ENCODE measurements at regions not wholly inside any gene's neighbourhood (a gene's known extent, or its start where the extent isn't known, plus 50 kb on each side); places are given as distances from the start of the nearest gene placed in this dataset.

- TF ChIP-seq REST (IDR thresholded peaks at IDR 0.05; ENCODE audit: low read depth) (no peak), TAF1 (IDR thresholded peaks at IDR 0.05; ENCODE audit: low read depth) (no peak), EGR1 (IDR thresholded peaks at IDR 0.05) (no peak), TEAD4 (IDR thresholded peaks at IDR 0.05) (no peak), ZBTB7A (IDR thresholded peaks at IDR 0.05; ENCODE audit: low read depth) (no peak), TCF12 (IDR thresholded peaks at IDR 0.05; ENCODE audit: low read depth) (no peak), RAD21 (IDR thresholded peaks at IDR 0.05; ENCODE audit: low read depth) (no peak), EP300 (IDR thresholded peaks at IDR 0.05; ENCODE audit: borderline replicate concordance) (no peak), MAX (IDR thresholded peaks at IDR 0.05) (no peak), CEBPB (IDR thresholded peaks at IDR 0.05) (no peak)
Measured at GRCh38 chr2:8413589-8414135, 268.2 kb upstream of the ID2 start.
